D721Med (cell line): ENCODE measurements at regions not wholly inside any gene's neighbourhood (a gene's known extent, or its start where the extent isn't known, plus 50 kb on each side); places are given as distances from the start of the nearest gene placed in this dataset.

Experiments used
- DNase-seq: peaks from one replicate; pipeline ENCODE4 v3.0.0; 2011; ENCODE audit warnings: low spot score; ENCODE audit not compliant: insufficient read length
- FAIRE-seq: peaks from 2 replicates; lab custom pipeline; 2011; peaks lifted over from hg19 to GRCh38; lab: Jason Lieb, UNC
- CTCF ChIP-seq: IDR thresholded peaks from 2 replicates; pipeline ENCODE4 v1.5.1; 2012; ENCODE audit warnings: mild to moderate bottlenecking, control low read depth; ENCODE audit not compliant: insufficient read depth; ENCODE audit errors: missing control alignments

DNA sequence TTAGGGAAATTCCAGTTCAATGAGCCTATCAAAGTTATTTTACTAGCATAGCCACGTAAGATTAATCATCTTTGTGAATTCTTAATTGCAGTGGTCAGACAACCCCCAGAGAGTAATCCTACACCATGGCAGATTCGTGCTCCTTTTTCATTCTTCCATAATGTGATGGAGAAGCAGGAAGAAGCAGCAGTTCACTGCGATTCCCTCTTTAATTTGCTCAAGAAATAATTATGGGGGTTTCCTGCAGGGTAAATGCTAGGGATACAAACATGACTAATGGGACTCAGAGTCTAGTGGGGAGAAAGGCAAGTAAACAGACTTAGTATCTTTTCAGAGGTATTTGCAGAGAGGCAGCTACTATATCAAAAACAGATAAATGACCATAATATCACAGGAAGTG, 175.8 kb upstream of the HNRNPA3 start:
- FAIRE-seq: no peak
- TF ChIP-seq CTCF: no peak
- DNase-seq: no peak

DNA sequence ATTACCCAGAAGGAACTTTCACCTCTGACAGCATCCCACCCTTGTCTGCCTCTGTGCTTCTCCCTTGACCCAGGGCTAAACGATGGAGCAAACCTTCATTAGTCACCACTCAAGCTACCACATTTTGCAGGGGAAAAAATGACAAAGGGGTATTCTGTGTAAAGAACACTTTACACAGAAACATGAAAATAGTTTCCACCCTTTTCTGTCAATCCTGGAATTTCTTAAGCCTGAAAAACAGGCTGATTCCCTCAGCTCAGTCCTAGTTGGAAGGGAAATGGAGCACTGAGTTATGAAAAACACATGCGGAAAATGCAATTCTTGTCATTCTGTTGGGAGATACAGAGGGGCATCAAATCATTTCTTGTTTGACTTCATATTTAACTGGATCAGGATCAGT, 175.0 kb upstream of the HNRNPA3 start:
- TF ChIP-seq CTCF: no peak
- DNase-seq (no peak), FAIRE-seq (no peak)

DNA sequence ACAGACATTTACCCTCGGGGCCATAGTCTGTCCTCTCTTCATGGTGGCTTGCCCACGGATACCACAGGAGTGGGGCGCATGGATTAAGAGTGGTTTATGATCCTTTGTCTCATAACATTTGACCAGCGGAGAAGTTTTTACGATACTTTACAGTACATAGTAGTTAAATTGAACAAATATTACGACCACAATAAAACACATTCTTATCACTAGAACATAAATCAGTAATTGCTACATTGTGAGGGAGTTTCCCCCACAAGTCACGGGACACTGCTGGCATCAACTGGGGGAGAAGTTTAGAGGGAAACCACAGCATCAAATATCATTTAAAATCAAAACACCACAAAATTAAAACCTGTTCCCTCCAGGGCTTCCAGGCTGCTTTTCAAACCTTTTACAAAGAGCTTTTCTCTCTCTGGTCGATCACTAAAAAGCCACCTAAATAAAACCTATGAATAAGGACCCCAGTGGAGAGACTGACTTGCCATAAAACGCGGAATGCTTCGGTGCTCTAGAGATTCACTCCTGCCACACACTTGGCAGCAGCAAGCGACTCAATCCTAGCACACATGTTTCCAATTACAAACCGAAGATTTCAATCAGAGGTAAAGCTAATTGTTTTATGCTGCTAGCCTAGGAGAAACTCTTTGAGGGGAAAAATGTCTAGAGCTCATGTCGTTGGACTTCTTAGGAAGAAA, 173.7 kb upstream of the HNRNPA3 start:
- TF ChIP-seq CTCF: no peak
- DNase-seq (no peak), FAIRE-seq (no peak)

DNA sequence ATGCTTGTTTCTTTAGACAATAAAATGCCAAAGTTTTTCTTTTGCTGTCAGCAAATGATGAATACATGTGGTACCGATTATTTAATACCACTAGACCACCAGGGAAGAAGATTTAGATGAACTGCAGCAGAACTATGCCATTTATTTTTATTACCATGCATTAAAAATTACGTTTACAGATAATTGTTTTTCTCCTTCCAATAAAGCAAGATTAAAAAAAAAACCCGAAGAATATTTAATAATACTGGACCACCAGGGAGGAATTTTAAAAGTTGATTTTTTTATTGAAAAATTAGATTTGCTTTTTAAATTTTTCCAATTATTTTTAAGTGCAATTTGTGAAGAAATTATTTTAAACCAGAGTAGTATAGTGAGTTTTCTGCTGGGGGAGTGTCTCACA, 170.3 kb upstream of the HNRNPA3 start:
- no peak for TF ChIP-seq CTCF
- DNase-seq (no peak), FAIRE-seq (no peak)

GRCh38 chr2:177044671-177045070, 167.9 kb upstream of the HNRNPA3 start:
- FAIRE-seq: no peak
- TF ChIP-seq CTCF: no peak
- no peak for DNase-seq

DNA sequence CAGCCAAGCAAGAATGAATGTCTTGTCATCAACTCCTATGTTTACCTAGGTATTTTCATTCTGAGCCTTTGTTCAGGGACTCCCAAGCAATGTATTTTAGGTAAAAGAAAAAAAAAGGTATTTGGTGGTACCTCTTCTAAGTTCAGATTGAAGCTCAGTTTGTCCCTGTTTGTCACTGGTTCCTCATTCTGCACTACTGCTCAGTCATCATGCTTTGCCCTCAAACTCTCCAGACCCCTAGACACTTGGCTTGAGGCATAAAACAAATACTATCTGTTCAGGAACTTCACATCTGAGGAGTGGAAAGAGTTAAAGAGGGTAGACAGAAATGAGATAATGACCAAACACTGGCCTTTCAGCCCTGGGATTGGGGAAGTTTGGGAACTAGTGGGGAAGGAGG, 163.6 kb upstream of the HNRNPA3 start:
- DNase-seq (no peak), FAIRE-seq (no peak)
- TF ChIP-seq CTCF: no peak

- no peak for TF ChIP-seq CTCF
- no peak for FAIRE-seq
- no peak for DNase-seq
These were observed 161.3 kb upstream of the HNRNPA3 start for GRCh38 chr2:177051278-177051677.
